Mesendoderm (in vitro differentiated cells): ENCODE measurements at regions not wholly inside any gene's neighbourhood (a gene's known extent, or its start where the extent isn't known, plus 50 kb on each side); places are given as distances from the start of the nearest gene placed in this dataset.
A peak's percentile ranks its signal among the peaks of the same experiment; 100 is the strongest.

ENCODE experiments used
- DNase-seq: peaks from one replicate; pipeline ENCODE4 v3.0.0; 2013
- H2AK5ac ChIP-seq: 2 replicates; pipeline ENCODE4 v1.6.1; 2013; ENCODE audit warnings: low read length, inconsistent platforms
- H2BK120ac ChIP-seq: 2 replicates; pipeline ENCODE4 v1.6.1; 2013; ENCODE audit warnings: low read depth, mild to moderate bottlenecking, low read length, moderate library complexity, mixed read lengths
- H2BK15ac ChIP-seq: replicated peaks from 2 replicates; pipeline ENCODE4 v1.6.1; 2013; ENCODE audit warnings: low read depth, mild to moderate bottlenecking, moderate library complexity
- H2BK5ac ChIP-seq: 2 replicates; pipeline ENCODE4 v1.6.1; 2013; ENCODE audit warnings: low read length, inconsistent platforms
- H3K18ac ChIP-seq: 2 replicates; pipeline ENCODE4 v1.6.1; 2013; ENCODE audit warnings: mild to moderate bottlenecking, low read length, mixed read lengths
- H3K23ac ChIP-seq: one replicate; pipeline ENCODE4 v1.6.1; 2013; ENCODE audit warnings: low read length
- H3K27ac ChIP-seq: 2 replicates; pipeline ENCODE4 v1.5.1; 2013; ENCODE audit warnings: low read depth, mild to moderate bottlenecking, inconsistent platforms, low read length, moderate library complexity
- H3K27me3 ChIP-seq: 2 replicates; pipeline ENCODE4 v1.6.1; 2013; ENCODE audit warnings: low read length, control low read depth, mild to moderate bottlenecking, inconsistent platforms; ENCODE audit not compliant: insufficient read depth, poor library complexity
- H3K36me3 ChIP-seq: 2 replicates; pipeline ENCODE4 v1.6.1; 2013; ENCODE audit warnings: low read length, inconsistent platforms; ENCODE audit not compliant: control insufficient read depth, insufficient read depth
- H3K4ac ChIP-seq: one replicate; pipeline ENCODE4 v1.6.1; 2013; ENCODE audit warnings: low read depth, mild to moderate bottlenecking, low read length, moderate library complexity
- H3K4me1 ChIP-seq: 2 replicates; pipeline ENCODE4 v1.6.1; 2013; ENCODE audit warnings: low read depth, low read length, inconsistent platforms; ENCODE audit not compliant: control insufficient read depth
- H3K4me2 ChIP-seq: 2 replicates; pipeline ENCODE4 v1.6.1; 2013; ENCODE audit warnings: low read length
- H3K4me3 ChIP-seq: 2 replicates; pipeline ENCODE4 v1.5.1; 2013; ENCODE audit warnings: mild to moderate bottlenecking, low read length
- H3K56ac ChIP-seq: one replicate; pipeline ENCODE4 v1.6.1; 2013; ENCODE audit warnings: low read length
- H3K79me1 ChIP-seq: 2 replicates; pipeline ENCODE4 v1.6.1; 2013; ENCODE audit warnings: low read length, inconsistent platforms
- H3K79me2 ChIP-seq: 2 replicates; pipeline ENCODE4 v1.6.1; 2013; ENCODE audit warnings: mild to moderate bottlenecking, low read length; ENCODE audit not compliant: control insufficient read depth, insufficient read depth
- H3K9ac ChIP-seq: 2 replicates; pipeline ENCODE4 v1.6.1; 2013; ENCODE audit warnings: low read length, inconsistent platforms
- H4K5ac ChIP-seq: one replicate; pipeline ENCODE4 v1.6.1; 2013; ENCODE audit warnings: low read length
- H4K8ac ChIP-seq: one replicate; pipeline ENCODE4 v1.6.1; 2013; ENCODE audit warnings: low read depth, mild to moderate bottlenecking, control low read depth, low read length, moderate library complexity
- WGBS: extraction: QIAGEN DNeasy Blood & Tissue Kit; methylation state at CpG from one replicate; pipeline ENCODE4 v1.1.7; 2013; ENCODE audit warnings: low lambda C conversion rate, missing lambda C conversion rate; ENCODE audit not compliant: insufficient coverage; ENCODE audit errors: extremely low coverage; 5-methylcytosine and 5-hydroxymethylcytosine counted together

- Histone ChIP-seq H3K56ac (no peak overlapping the region), H2AK5ac (no peak overlapping the region), H3K23ac (no peak overlapping the region), H3K4me2 (no peak overlapping the region), H3K79me1 (no peaks in the 10 kb centered on the region), H3K4me3 (no peak overlapping the region), H4K5ac (no peak overlapping the region), H2BK120ac (no peak overlapping the region), H3K9ac (no peak overlapping the region), H3K4me1 (no peaks in the 10 kb centered on the region), H3K27ac (no peak overlapping the region), H3K36me3 (no peaks in the 10 kb centered on the region), H3K4ac (no peak overlapping the region), H2BK5ac (no peak overlapping the region), H2BK15ac (no peak overlapping the region), H3K27me3 (no peaks in the 10 kb centered on the region), H4K8ac (no peak overlapping the region), H3K79me2 (no peaks in the 10 kb centered on the region), H3K18ac (no peak overlapping the region)
- DNase-seq, result no peak
- no CpG with 5 or more reads among the region's 3 CpGs for WGBS
Observed at GRCh38 chr13:53788286-53788685, 759.7 kb downstream of the OLFM4 start.

GRCh38 chr13:53800011-53800410 lies 771.4 kb downstream of the OLFM4 start:
- Histone ChIP-seq H3K9ac (no peak overlapping the region), H3K4me1 (no peaks in the 10 kb centered on the region), H4K8ac (no peak overlapping the region), H3K4me2 (no peak overlapping the region), H3K4me3 (no peak overlapping the region), H2BK120ac (no peak overlapping the region), H3K27me3 (no peaks in the 10 kb centered on the region), H3K79me2 (no peaks in the 10 kb centered on the region), H3K79me1 (no peaks in the 10 kb centered on the region), H2BK15ac (no peak overlapping the region), H3K36me3 (no peaks in the 10 kb centered on the region), H3K23ac (no peak overlapping the region), H3K56ac (no peak overlapping the region), H3K4ac (no peak overlapping the region), H3K27ac (no peak overlapping the region), H4K5ac (no peak overlapping the region), H3K18ac (no peak overlapping the region), H2AK5ac (no peak overlapping the region), H2BK5ac (no peak overlapping the region)
- 100% methylated on average over 2 of the region's 5 CpGs for WGBS
- DNase-seq, result no peak

GRCh38 chr13:53807251-53807834 lies 778.7 kb downstream of the OLFM4 start:
- Histone ChIP-seq H3K4me2 (no peak overlapping the region), H4K5ac (no peak overlapping the region), H4K8ac (no peak overlapping the region), H3K79me1 (no peaks in the 10 kb centered on the region), H3K79me2 (no peaks in the 10 kb centered on the region), H3K9ac (no peak overlapping the region), H3K27ac (no peak overlapping the region), H3K4me1 (no peaks in the 10 kb centered on the region), H3K56ac (no peak overlapping the region), H3K4ac (no peak overlapping the region), H3K23ac (no peak overlapping the region), H2BK120ac (no peak overlapping the region), H3K4me3 (no peak overlapping the region), H3K18ac (no peak overlapping the region), H3K27me3 (no peaks in the 10 kb centered on the region), H2BK15ac (no peak overlapping the region), H2BK5ac (no peak overlapping the region), H3K36me3 (no peaks in the 10 kb centered on the region), H2AK5ac (no peak overlapping the region)
- no CpG with 5 or more reads among the region's 3 CpGs for WGBS
- DNase-seq, result no peak

- no peak overlapping the region for H2BK15ac ChIP-seq
- no peaks in the 10 kb centered on the region for H3K79me2 ChIP-seq
- H4K8ac ChIP-seq, result no peak overlapping the region
- no peak overlapping the region for H4K5ac ChIP-seq
- no peak overlapping the region for H3K27ac ChIP-seq
- peaks cover 2% of the 10 kb centered on the region for H3K4me1 ChIP-seq
- no peak overlapping the region for H3K4me2 ChIP-seq
- no peak overlapping the region for H2BK5ac ChIP-seq
- H3K9ac ChIP-seq, result no peak overlapping the region
- H2AK5ac ChIP-seq, result no peak overlapping the region
- H3K79me1 ChIP-seq, result no peaks in the 10 kb centered on the region
- H3K4me3 ChIP-seq, result no peak overlapping the region
- no peak overlapping the region for H3K56ac ChIP-seq
- H3K36me3 ChIP-seq, result no peaks in the 10 kb centered on the region
- no peak overlapping the region for H3K4ac ChIP-seq
- H2BK120ac ChIP-seq, result no peak overlapping the region
- DNase-seq, result no peak
- H3K18ac ChIP-seq, result no peak overlapping the region
- no peaks in the 10 kb centered on the region for H3K27me3 ChIP-seq
- H3K23ac ChIP-seq, result no peak overlapping the region
- no CpG with 5 or more reads among the region's 10 CpGs for WGBS
Observed at GRCh38 chr13:53821632-53822031, 793.0 kb downstream of the OLFM4 start.

GRCh38 chr13:53822136-53822535 lies 793.5 kb downstream of the OLFM4 start:
- no peak overlapping the region for H3K4ac ChIP-seq
- no CpG with 5 or more reads among the region's 5 CpGs for WGBS

GRCh38 chr13:53839461-53839860 lies 810.8 kb downstream of the OLFM4 start:
- Histone ChIP-seq H3K9ac (no peak overlapping the region), H3K36me3 (no peaks in the 10 kb centered on the region), H3K27me3 (no peaks in the 10 kb centered on the region), H3K23ac (no peak overlapping the region), H3K79me2 (no peaks in the 10 kb centered on the region), H3K79me1 (no peaks in the 10 kb centered on the region), H2BK120ac (no peak overlapping the region), H2BK15ac (no peak overlapping the region), H3K18ac (no peak overlapping the region), H3K4me1 (no peaks in the 10 kb centered on the region), H2BK5ac (no peak overlapping the region), H2AK5ac (no peak overlapping the region), H4K5ac (no peak overlapping the region), H3K56ac (no peak overlapping the region), H4K8ac (no peak overlapping the region), H3K4me2 (no peak overlapping the region), H3K4ac (no peak overlapping the region), H3K27ac (no peak overlapping the region), H3K4me3 (no peak overlapping the region)
- DNase-seq, result no peak

More at GRCh38 chr13:53822136-53822535, 793.5 kb downstream of the OLFM4 start:
- H2BK5ac ChIP-seq, result no peak overlapping the region
- no peak overlapping the region for H3K9ac ChIP-seq
- no peak overlapping the region for H3K23ac ChIP-seq
- peak; percentile 13 for DNase-seq
- no peaks in the 10 kb centered on the region for H3K27me3 ChIP-seq
- no peak overlapping the region for H3K4me3 ChIP-seq
- no peaks in the 10 kb centered on the region for H3K36me3 ChIP-seq
- no peak overlapping the region for H3K18ac ChIP-seq
- H3K56ac ChIP-seq, result no peak overlapping the region
- no peaks in the 10 kb centered on the region for H3K79me1 ChIP-seq
- no peak overlapping the region for H3K27ac ChIP-seq
- H4K5ac ChIP-seq, result no peak overlapping the region
- H2AK5ac ChIP-seq, result no peak overlapping the region
- H2BK120ac ChIP-seq, result no peak overlapping the region
- no peak overlapping the region for H3K4me2 ChIP-seq
- no peak overlapping the region for H4K8ac ChIP-seq
- H3K4me1 ChIP-seq, result peaks cover 2% of the 10 kb centered on the region
- no peaks in the 10 kb centered on the region for H3K79me2 ChIP-seq
- H2BK15ac ChIP-seq, result no peak overlapping the region
